ENCODE measurements at regions not wholly inside any gene's neighbourhood (a gene's known extent, or its start where the extent isn't known, plus 50 kb on each side); places are given as distances from the start of the nearest gene placed in this dataset.

GRCh38 chr1:22252251-22252650 is 109.4 kb upstream of the WNT4 start:
- H3K9me3 Mint-ChIP-seq: no peaks in the 10 kb centered on the region
- H3K4me1 Mint-ChIP-seq: peaks cover 58% of the 10 kb centered on the region
- no peaks in the 10 kb centered on the region for H3K36me3 Mint-ChIP-seq
- DNase-seq (ENCODE audit: low spot score in 2 of 2, unreplicated experiment in 2 of 2): no peak
- peaks cover 1% of the 10 kb centered on the region for H3K27me3 Mint-ChIP-seq (ENCODE audit: low read depth)
- H3K4me3 Mint-ChIP-seq: no peak overlapping the region
- TF ChIP-seq, protein P1, sequence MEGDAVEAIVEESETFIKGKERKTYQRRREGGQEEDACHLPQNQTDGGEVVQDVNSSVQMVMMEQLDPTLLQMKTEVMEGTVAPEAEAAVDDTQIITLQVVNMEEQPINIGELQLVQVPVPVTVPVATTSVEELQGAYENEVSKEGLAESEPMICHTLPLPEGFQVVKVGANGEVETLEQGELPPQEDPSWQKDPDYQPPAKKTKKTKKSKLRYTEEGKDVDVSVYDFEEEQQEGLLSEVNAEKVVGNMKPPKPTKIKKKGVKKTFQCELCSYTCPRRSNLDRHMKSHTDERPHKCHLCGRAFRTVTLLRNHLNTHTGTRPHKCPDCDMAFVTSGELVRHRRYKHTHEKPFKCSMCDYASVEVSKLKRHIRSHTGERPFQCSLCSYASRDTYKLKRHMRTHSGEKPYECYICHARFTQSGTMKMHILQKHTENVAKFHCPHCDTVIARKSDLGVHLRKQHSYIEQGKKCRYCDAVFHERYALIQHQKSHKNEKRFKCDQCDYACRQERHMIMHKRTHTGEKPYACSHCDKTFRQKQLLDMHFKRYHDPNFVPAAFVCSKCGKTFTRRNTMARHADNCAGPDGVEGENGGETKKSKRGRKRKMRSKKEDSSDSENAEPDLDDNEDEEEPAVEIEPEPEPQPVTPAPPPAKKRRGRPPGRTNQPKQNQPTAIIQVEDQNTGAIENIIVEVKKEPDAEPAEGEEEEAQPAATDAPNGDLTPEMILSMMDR (IDR thresholded peaks at IDR 0.05; ENCODE audit: unreplicated experiment): no peak
- no peak overlapping the region for H3K27ac Mint-ChIP-seq

- TF ChIP-seq, protein P1 (IDR thresholded peaks at IDR 0.05; ENCODE audit: unreplicated experiment): no peak
- peaks cover 57% of the 10 kb centered on the region for H3K4me1 Mint-ChIP-seq
- peaks cover 1% of the 10 kb centered on the region for H3K27me3 Mint-ChIP-seq (ENCODE audit: low read depth)
- no peaks in the 10 kb centered on the region for H3K36me3 Mint-ChIP-seq
- no peak for DNase-seq (ENCODE audit: low spot score in 2 of 2, unreplicated experiment in 2 of 2)
- peak overlapping the region; percentile 3 for H3K27ac Mint-ChIP-seq
- H3K4me3 Mint-ChIP-seq: no peak overlapping the region
- no peaks in the 10 kb centered on the region for H3K9me3 Mint-ChIP-seq
Observed at GRCh38 chr1:22253012-22253790, 110.3 kb upstream of the WNT4 start.

GRCh38 chr1:22254756-22255155 is 111.9 kb upstream of the WNT4 start:
- Mint-ChIP-seq H3K36me3 (no peaks in the 10 kb centered on the region), H3K27ac (peak overlapping the region; percentile 43), H3K4me1 (peaks cover 56% of the 10 kb centered on the region), H3K4me3 (no peak overlapping the region), H3K9me3 (no peaks in the 10 kb centered on the region), H3K27me3 (ENCODE audit: low read depth) (no peaks in the 10 kb centered on the region)
- TF ChIP-seq, protein P1 (IDR thresholded peaks at IDR 0.05; ENCODE audit: unreplicated experiment): no peak
- no peak for DNase-seq (ENCODE audit: low spot score in 2 of 2, unreplicated experiment in 2 of 2)

- Mint-ChIP-seq H3K4me1 (peaks cover 52% of the 10 kb centered on the region), H3K36me3 (no peaks in the 10 kb centered on the region), H3K9me3 (no peaks in the 10 kb centered on the region), H3K27ac (peak overlapping the region; percentile 92), H3K4me3 (no peak overlapping the region), H3K27me3 (ENCODE audit: low read depth) (no peaks in the 10 kb centered on the region)
- TF ChIP-seq, protein P1 (IDR thresholded peaks at IDR 0.05; ENCODE audit: unreplicated experiment): no peak
- no peak for DNase-seq (ENCODE audit: low spot score in 2 of 2, unreplicated experiment in 2 of 2)
Observed at GRCh38 chr1:22255341-22256212, 112.7 kb upstream of the WNT4 start.

DNA sequence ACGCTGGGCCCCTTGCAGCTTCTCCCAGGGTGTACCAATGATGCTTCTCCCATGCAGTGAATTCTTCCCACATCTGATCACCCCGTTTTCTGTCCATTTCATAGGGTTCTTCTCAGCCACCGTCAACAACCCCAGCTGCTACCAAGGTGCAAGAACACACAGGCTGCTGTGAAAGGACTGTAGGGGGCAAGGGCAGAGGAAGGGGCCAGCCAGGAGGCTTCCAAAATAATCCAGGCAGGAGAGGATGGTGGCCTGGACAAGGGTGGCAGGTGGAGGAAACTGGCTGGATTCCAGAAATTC is 113.3 kb upstream of the WNT4 start:
- TF ChIP-seq, protein P1 (IDR thresholded peaks at IDR 0.05; ENCODE audit: unreplicated experiment): no peak
- Mint-ChIP-seq H3K4me1 (peaks cover 54% of the 10 kb centered on the region), H3K27ac (peak overlapping the region; percentile 92), H3K27me3 (ENCODE audit: low read depth) (no peaks in the 10 kb centered on the region), H3K36me3 (no peaks in the 10 kb centered on the region), H3K4me3 (no peak overlapping the region), H3K9me3 (no peaks in the 10 kb centered on the region)
- DNase-seq (ENCODE audit: low spot score in 2 of 2, unreplicated experiment in 2 of 2): no peak

All from mesothelial cell of epicardium (in vitro differentiated cells).